C1 segment of cervical spinal cord (tissue), 14 donors: ENCODE measurements at regions not wholly inside any gene's neighbourhood (a gene's known extent, or its start where the extent isn't known, plus 50 kb on each side); places are given as distances from the start of the nearest gene placed in this dataset.
"Not testable (repeated sequence)": the region's sequence is repeated elsewhere in the genome, so short reads cannot be mapped to it uniquely, and the experiment has no call there.

Source experiments
- DNase-seq, 14 donors: peaks; one replicate each; lab custom pipeline; 2025; lab: John Stamatoyannopoulos, UW

DNA sequence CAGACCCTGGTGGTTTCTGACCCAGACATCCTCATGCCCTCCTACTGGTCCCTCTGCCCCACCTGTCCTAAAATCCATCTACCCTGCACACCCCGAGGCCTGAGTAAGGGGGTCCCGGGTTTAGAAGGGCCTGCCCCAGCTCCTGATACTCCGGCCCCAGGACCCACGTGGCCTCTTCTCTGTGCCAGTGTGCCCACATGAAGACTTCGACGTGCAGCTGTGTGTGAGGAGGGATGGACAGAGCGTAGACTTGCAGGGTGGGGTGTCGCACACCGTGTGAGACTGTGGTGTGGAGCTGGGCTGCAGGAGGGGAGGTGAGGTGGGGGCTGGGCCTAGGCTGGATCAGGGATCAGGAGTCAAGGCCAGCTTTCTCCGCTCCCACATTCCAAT lies 461.1 kb downstream of the PTPRU start:
- no peak for DNase-seq

DNA sequence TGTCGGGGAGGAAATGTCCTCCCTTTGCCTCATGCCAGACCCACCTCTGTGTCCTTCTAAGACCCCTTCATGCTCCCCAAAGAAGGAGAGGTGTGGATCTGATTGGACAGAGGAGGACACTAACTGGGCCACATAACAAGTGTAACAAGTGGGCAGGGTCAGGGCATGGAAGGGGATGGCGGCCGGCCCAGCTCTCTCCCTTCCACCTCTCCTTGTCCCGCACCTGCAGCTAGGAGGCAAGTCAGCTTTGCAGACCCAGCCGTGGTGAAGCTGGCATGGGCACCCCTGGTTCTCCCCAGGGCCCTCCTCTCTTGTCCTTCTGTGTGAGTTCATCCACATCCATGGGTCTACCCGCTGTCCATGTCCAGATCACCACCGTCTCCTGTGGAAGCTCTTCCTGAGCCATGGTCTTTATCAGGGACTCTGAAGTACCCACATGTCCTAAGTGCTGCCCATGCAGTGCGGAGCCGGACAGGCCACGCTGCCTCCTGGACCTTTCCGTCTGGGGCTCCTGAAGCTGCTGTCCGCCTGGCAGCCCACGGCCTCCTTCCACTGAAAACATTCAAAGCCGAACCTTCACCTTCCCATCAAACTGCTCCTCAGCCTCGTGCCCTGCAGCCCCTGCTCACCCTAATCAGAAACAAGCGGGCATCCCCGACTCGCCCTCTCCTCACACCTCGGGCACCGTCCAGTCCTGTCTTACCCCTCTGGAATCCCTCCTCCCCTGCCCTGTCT lies 460.5 kb downstream of the PTPRU start:
- DNase-seq = no peak

- no peak for DNase-seq
Measured at GRCh38 chr1:29695803-29696202, 459.5 kb downstream of the PTPRU start.

DNA sequence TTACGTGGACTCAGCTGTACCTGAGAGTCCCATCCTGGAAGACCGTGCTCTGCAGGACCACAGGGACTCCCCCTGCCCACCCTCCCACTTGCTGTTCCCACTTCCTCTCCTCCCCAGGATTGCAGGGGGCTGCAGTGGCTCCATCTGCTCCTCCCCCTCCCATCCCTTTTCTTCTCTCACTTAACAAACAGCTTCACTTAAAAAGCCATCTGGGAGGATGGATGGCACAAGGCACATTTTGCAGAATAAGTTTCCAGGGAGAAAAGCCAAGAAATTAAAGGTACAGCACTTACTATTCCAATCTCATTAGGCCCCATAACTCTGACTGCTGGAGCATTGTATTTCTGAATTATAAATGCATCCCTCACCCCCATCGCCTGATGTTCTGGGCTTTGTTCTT lies 458.7 kb downstream of the PTPRU start:
- no peak for DNase-seq

- no peak for DNase-seq
Measured at GRCh38 chr1:29691499-29691898, 455.2 kb downstream of the PTPRU start.

GRCh38 chr1:29690156-29690555 lies 453.8 kb downstream of the PTPRU start:
- peak in 1 of 14 donors; percentile 5 for DNase-seq

DNA sequence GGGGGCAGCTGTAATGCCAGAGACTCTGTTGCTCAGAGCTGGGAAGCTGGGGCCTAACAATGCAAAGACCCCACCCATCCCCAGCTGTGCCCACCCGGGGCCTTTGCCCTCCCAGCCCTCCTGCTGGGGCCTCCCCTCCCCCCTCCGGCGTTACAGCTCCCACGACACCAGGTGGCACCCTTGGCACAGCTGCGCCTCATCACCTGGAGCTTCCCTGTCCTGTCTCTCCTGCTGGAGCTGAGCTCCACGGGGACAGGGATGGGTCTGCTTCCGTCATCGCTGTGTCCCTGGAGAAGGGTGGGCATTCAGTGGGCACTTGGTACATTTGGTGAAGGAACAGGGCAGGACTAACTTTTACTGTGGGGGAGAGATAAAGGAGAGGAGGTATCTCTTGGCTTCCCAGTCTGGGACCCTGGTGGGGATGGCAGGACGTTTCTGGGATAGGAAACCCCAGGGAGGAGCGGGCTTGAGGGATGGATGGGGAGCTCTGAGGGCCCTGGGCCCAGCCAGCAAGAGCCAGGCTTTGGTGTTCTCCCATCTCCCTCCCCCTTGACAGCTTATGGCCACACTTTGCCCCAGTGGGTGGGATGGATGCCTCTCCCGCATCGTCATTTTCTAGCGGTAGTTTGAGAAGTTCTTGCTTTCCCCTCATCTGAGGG lies 453.2 kb downstream of the PTPRU start:
- no peak for DNase-seq

DNA sequence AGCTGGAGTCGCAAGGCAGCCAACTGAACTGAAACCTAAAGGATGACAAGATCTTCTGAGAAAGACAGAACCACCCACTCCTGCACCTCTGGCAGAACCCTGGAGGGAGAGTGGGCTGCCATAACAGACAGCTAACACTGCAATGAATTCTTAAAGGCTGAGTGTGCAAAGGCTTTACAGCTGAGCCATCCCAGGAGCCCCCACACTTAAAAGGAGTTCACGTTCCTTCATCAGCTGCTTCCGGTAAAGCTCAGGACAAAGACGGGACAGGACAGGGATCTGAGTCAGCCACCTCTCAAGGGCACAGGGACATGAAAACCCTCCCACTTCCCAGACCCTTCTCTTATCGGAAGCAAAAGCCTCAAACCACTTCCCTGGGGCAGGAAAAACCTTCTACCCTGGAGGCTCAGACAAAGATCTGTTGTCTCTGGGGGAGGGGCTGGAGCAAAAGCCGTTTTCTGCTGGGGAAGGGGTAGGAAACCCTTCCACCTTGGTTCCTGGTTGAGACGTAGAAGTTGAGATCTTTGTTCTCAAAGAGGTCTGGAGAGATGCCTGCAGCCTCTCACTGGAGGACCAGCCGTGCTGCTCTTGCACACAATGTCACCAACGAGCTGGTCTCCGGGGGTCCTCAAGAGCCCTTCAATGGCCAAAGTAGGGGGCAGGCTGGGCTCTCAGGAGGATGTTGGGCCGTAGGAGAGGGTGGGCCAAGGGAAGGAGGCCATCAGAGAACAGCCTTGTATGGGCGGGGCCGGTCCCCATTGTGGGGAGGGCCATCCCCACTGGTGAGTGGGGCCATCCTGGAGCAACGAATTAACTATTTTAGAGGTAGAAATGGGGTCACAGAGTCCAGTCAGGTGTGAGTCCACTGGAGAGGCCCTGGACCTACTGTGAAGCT lies 452.4 kb downstream of the PTPRU start:
- no peak for DNase-seq

DNA sequence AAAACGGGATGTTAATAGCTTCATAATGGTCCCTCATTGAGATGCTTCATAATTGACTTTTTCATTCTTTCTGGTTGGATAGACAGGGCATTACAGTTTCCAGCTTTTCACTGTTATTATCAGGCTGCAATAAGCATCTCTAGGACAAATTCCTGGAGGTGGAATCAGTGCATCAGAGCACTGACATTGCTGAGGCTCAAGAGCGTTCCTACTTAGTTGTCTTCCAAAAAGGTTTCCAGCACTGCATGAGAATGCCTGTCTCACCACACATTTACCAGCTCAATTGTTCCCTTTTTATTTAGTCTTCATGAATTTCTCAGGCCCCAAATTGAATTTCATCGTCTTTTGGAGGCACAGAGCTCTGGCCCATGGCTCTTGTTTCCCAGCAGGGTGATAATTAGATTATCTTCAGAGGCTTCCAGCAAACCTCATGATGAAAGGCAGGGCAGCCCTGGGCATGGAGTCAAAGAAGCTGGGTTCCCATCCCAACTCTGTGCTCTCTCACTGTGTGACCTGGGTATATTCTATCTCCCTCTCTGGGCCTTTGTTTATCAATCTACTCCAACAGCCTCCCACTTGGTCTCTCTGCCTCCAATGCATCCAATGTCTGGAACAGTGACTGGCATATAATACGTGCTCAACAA lies 451.4 kb downstream of the PTPRU start:
- no peak for DNase-seq

GRCh38 chr1:29687166-29687565 lies 450.8 kb downstream of the PTPRU start:
- DNase-seq = no peak

GRCh38 chr1:29686012-29686930 lies 449.9 kb downstream of the PTPRU start:
- DNase-seq = no peak

- DNase-seq = no peak
Measured at GRCh38 chr1:29685387-29685786, 449.1 kb downstream of the PTPRU start.

DNA sequence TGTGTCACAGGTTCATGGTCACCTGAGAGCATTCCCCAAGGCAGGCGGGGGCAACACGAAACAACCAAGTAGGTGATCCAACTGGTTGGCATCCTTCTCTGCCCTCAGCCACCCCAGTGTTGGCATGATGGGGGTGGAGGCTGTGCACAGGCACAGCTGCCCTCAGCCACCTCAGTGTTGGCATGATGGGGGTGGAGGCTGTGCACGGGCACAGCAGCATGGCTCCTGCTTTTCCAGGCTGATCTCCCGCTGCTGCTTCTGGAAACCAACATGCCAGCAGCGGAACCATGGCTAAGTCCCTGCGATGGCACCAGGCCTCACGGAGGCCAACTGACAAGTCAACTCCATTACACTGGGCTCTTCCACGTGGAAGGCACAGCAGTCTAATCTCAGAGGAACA lies 447.8 kb downstream of the PTPRU start:
- DNase-seq = no peak

- DNase-seq = no peak
Measured at GRCh38 chr1:29683472-29683871, 447.1 kb downstream of the PTPRU start.

DNA sequence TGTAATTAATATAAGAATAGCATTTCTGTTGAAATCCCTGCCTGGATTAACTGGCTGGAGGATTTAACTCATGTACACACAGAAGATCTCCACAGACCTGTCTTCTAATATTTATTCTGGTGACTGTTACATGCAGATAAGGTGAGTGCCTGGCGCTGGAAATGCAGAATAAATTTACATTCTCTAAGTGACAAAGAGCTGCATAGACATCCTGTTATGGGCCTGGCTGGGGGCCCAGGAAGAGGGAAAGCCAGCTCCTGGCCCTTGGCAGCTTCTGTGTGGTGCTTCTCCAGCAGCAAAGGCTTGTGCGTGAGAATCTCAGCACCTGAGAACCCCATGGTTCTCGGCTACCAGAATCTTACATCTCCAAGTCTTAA lies 446.6 kb downstream of the PTPRU start:
- DNase-seq = peak in 1 of 14 donors; percentile 6

- DNase-seq = no peak
Measured at GRCh38 chr1:29682171-29682918, 446.0 kb downstream of the PTPRU start.

DNA sequence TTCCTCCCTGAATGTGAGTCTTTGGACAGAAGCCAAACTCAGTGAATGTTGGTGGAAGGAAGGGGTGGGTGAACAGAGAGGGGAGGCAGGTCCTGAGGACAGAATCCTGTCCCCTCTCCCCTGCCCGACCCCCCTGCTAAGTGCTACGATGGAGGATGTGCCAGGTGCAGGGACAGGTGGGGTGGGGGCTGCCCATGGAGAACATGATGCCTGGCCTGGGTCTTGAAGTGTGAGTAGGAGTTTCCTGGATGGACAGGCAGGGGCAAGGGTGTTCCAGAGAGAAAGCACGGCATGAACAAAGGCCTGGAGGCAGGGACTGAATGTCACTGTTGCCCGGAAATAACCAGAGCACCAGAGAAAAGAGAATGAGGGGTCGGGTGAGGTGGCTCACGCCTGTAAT lies 445.1 kb downstream of the PTPRU start:
- DNase-seq = not testable (repeated sequence)

DNA sequence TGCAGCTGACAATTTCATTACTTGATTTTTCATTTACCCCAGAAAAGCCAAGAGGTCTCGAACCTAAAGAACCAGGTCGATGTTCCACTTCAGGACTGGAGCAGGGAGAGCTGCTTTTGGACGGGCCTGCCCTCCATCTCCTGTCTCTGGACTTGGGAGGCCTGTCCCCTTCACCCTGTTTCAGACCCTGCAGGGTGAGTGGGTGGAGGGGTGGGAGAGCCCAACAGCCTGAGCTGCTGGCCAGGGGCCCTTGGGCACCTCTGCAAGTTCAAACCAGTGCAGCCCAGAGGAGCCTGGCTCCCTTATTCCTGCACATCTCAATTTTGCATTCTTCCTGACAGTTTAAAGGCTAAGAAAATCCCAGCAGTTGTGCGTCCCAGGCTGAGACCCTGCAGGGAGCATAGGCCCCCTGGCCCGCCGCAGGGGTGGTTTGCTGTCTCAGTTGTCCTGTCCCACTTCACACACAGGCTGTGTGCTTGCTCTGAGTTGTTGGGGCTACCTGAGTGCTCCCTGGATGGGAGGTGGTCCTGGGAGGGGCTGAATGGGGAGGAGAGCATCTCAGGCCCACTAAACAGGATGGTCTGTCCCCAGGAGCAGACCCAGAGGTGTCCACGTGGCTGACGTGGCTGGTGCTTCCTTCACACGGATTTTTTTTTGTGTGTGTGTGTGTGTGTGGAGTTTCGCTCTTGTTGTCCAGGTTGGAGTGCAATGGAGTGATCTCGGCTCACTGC lies 443.7 kb downstream of the PTPRU start:
- DNase-seq = no peak

GRCh38 chr1:29679316-29679715 lies 443.0 kb downstream of the PTPRU start:
- no peak for DNase-seq
